LNCaP clone FGC (cell line): ENCODE measurements at regions not wholly inside any gene's neighbourhood (a gene's known extent, or its start where the extent isn't known, plus 50 kb on each side); places are given as distances from the start of the nearest gene placed in this dataset.

Experiments used
- DNase-seq: peaks from one replicate; pipeline ENCODE4 v3.0.0-alpha.2; 2011; ENCODE audit warnings: low read depth
- H3K4me3 ChIP-seq: 2 replicates; pipeline ENCODE4 v1.5.1; 2011; ENCODE audit warnings: mild to moderate bottlenecking, low read depth, low read length, control low read depth
- CTCF ChIP-seq: IDR thresholded peaks from 2 replicates; pipeline ENCODE4 v1.5.1; 2012; ENCODE audit warnings: mild to moderate bottlenecking; ENCODE audit not compliant: control insufficient read depth, insufficient read depth; ENCODE audit errors: extremely low read depth

DNA sequence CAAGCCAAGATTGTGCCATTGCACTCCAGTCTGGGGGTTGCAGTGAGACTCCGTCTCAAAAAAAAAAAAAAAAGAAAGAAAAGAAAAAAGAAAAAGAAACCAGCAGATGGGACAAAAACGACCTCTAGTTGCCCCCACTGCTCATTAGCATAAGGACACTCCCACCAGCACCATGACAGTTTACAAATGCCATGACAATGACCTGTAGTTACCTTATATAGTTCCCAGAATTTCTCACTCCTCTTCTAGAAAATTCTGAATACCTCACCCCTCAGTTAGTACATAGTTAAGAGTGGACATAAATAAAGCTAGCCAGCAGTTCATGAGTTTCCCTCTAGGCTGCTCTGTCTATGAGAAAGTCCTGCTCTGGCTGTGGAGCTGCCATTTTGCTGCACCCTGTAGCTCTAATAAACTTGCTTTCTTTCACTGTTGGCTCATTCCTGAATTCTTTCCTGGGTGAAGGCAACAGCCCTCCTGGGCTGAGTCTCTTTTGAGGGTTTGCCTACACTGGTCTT, 276.8 kb upstream of the AKR1E2 start:
- no peak for DNase-seq
- no peak for TF ChIP-seq CTCF
- H3K4me3 ChIP-seq = no peak overlapping the region

DNA sequence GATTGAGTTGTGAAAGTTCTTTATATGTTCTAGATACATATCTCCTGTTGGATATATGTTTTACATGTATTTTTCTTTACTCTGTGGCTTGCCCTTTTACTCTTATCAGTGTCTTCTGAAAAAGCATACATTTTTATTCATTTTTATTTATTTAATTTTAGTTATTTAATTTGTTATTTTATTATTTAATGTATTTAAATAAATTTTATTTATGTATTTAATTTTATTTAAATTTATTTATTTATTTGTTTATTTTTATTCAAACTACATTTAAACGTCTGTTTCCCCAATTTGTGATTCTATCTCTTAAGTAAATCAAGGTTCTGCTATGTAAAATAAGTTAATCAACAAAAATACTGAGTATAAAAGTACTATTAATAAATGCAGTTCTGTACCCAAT, 279.1 kb upstream of the AKR1E2 start:
- no peak for DNase-seq
- no peak for TF ChIP-seq CTCF
- no peak overlapping the region for H3K4me3 ChIP-seq

DNA sequence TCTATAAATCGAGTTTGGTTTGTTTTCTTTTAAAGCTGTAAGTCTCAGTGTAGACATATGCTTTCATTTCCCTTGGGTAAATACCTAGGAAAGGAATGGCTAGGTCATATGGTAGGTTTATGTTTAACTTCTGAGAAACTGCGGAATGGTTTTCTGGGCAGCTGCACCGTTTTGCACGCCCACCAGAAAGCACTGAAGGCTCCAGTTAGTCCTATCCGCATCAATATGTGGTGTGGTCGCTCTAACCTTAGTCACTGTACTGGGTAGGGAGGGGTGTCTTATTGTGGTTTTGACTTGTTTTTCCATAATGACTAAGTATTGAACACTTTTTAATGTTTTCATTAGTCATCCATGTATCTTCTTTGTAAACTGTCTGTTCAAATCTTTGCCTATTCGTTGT, 279.5 kb upstream of the AKR1E2 start:
- TF ChIP-seq CTCF = no peak
- no peak overlapping the region for H3K4me3 ChIP-seq
- DNase-seq = no peak

- TF ChIP-seq CTCF = no peak
- DNase-seq = no peak
- no peak overlapping the region for H3K4me3 ChIP-seq
Measured at GRCh38 chr10:4545062-4545461, 280.9 kb upstream of the AKR1E2 start.

DNA sequence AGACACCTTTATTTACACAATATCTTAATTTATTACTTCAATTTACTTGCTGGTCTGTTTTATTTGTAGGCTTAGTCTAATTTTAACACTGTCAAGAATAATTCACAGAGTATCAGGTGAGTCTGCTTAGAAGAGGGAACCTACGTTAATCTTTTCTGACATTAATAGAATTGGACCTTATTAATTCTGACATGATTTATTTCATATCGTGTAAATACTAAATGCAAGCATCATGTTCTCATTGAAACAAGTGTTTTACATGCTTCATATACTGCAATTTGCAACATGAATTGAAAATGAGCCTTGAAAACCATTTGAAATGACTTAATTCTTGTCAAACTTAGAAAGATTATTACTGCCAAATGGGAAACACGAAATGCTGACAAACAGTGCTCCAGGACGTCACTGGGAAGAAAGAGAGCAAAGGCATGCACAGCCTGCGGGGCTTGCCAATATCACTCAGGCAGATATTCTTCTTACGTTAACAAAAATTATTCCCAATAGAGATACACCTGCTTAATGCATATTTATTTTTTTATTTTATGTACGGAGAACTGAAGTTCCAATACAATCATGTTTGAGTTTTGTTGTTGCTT, 282.0 kb upstream of the AKR1E2 start:
- H3K4me3 ChIP-seq = no peak overlapping the region
- no peak for DNase-seq
- no peak for TF ChIP-seq CTCF

DNA sequence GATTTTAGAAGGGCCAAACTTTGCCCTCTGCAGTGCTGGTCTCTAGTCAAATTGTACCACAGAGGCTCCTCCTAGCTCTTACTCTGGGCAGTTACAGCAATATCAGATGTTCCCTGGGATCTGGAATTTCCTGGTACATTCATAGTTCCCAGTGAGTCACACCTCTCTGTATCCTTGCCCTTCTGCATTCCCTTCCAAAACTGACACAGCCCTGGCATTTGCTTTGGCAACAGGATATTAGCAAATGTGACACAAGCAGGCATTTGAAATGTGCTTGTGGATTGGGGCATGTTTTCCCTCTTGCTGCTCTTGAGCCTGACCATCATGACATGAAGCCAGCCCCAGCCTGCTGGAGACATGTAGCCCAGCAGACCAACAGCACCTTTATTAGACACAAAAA, 284.7 kb upstream of the AKR1E2 start:
- DNase-seq = peak; percentile 72
- peak; percentile 34 for TF ChIP-seq CTCF
- H3K4me3 ChIP-seq = no peak overlapping the region

DNA sequence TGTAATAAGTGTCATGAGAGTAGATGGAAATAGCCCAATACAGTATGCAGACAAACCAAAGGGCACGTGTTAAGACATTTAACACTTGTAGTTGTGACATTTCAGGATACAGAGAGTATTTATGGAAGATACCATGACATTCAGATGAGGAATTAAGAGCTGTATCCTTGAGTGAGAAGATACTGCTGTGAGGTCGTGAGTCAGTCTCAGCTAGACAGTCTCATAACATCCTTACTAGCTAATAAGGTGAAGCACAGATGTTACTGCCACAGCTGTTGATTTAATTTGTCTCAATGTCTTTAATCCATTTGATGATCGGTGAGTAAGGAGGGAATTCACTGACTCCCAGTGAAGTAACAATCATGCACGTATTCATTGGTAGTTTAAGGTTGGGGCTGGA, 288.0 kb upstream of the AKR1E2 start:
- no peak for TF ChIP-seq CTCF

More for the DNA sequence above, 288.0 kb upstream of the AKR1E2 start:
- no peak for DNase-seq
- H3K4me3 ChIP-seq = no peak overlapping the region
